H1 (cell line): ENCODE measurements at regions not wholly inside any gene's neighbourhood (a gene's known extent, or its start where the extent isn't known, plus 50 kb on each side); places are given as distances from the start of the nearest gene placed in this dataset.
"Not testable (repeated sequence)": the region's sequence is repeated elsewhere in the genome, so short reads cannot be mapped to it uniquely, and the experiment has no call there.

Experiments
- CTCF ChIA-PET: fragments of 300-600 bp; sonication (Branson Sonifier 250); formaldehyde crosslinking; loops from one replicate; lab custom pipeline; 2021; ENCODE audit not compliant: partially characterized antibody; lab: Charles Lee
- POLR2A ChIA-PET: fragments of 300-600 bp; sonication (Branson Sonifier 250); formaldehyde crosslinking; loops from one replicate; lab custom pipeline; 2021; ENCODE audit warnings: inconsistent platforms; ENCODE audit not compliant: partially characterized antibody; lab: Charles Lee
- DNase-seq, 2 experiments: peaks; one replicate each; pipeline versions ENCODE4 v3.0.0 to v3.0.0-alpha.2; 2010 to 2022; ENCODE audit warnings: low spot score in 2 of 2, low read depth in 1 of 2, mixed read lengths in 1 of 2
- FAIRE-seq: peaks from 2 replicates; lab custom pipeline; 2011; peaks lifted over from hg19 to GRCh38; lab: Jason Lieb, UNC
- H2AFZ ChIP-seq: 2 replicates; pipeline ENCODE4 v1.8.1; 2012; ENCODE audit warnings: low read length, inconsistent platforms
- H2AK5ac ChIP-seq: 2 replicates; pipeline ENCODE4 v1.6.1; 2013; ENCODE audit warnings: low read depth, low read length
- H2BK120ac ChIP-seq: replicated peaks from 2 replicates; pipeline ENCODE3; 2013; ENCODE audit warnings: low read depth, low read length, inconsistent platforms
- H2BK12ac ChIP-seq: 2 replicates; pipeline ENCODE4 v1.6.1; 2013; ENCODE audit warnings: low read depth, low read length
- H2BK15ac ChIP-seq: 2 replicates; pipeline ENCODE4 v1.6.1; 2013; ENCODE audit warnings: low read length
- H2BK20ac ChIP-seq: 2 replicates; pipeline ENCODE4 v1.6.1; 2013; ENCODE audit warnings: low read length
- H2BK5ac ChIP-seq: 2 replicates; pipeline ENCODE4 v1.6.1; 2013; ENCODE audit warnings: low read depth, low read length
- H3K14ac ChIP-seq: 2 replicates; pipeline ENCODE4 v1.6.1; 2013; ENCODE audit warnings: inconsistent platforms; ENCODE audit not compliant: insufficient read length
- H3K18ac ChIP-seq: 2 replicates; pipeline ENCODE4 v1.6.1; 2013; ENCODE audit warnings: low read length; ENCODE audit errors: extremely low read depth
- H3K23ac ChIP-seq: 2 replicates; pipeline ENCODE4 v1.6.1; 2013; ENCODE audit warnings: inconsistent platforms; ENCODE audit not compliant: insufficient read length
- H3K23me2 ChIP-seq: 2 replicates; pipeline ENCODE4 v1.6.1; 2013; ENCODE audit warnings: low read depth, low read length
- H3K27ac ChIP-seq: 2 replicates; pipeline ENCODE4 v1.6.1; 2011; ENCODE audit warnings: low read depth, low read length, inconsistent platforms
- H3K27me3 ChIP-seq, 4 experiments: replicated peaks in 1 of 4; 1 replicate in 1 of 4; 2 replicates in 3 of 4; pipeline versions ENCODE4 v1.6.1 to v1.8.1; 2011 to 2013; ENCODE audit warnings: low read length in 3 of 4, mild to moderate bottlenecking in 3 of 4, inconsistent platforms in 2 of 4, mixed read lengths in 2 of 4, moderate library complexity in 1 of 4; ENCODE audit not compliant: control insufficient read depth in 3 of 4, insufficient read depth in 3 of 4; ENCODE audit errors: extremely low read depth in 1 of 4
- H3K36me3 ChIP-seq, 4 experiments: 2 replicates each; pipeline versions ENCODE4 v1.6.1 to v1.8.1; 2011 to 2013; ENCODE audit warnings: mild to moderate bottlenecking in 4 of 4, low read length in 3 of 4, moderate library complexity in 2 of 4, control low read depth in 1 of 4, inconsistent platforms in 1 of 4; ENCODE audit not compliant: insufficient read depth in 4 of 4, control insufficient read depth in 2 of 4
- H3K4ac ChIP-seq: replicated peaks from 2 replicates; pipeline ENCODE3; 2013; ENCODE audit warnings: low read length, low read depth, mixed read lengths, inconsistent platforms; ENCODE audit not compliant: insufficient read length
- H3K4me1 ChIP-seq, 4 experiments: replicated peaks in 1 of 4; 1 replicate in 1 of 4; 2 replicates in 3 of 4; pipeline versions ENCODE4 v1.6.1 to v1.8.1; 2011 to 2013; ENCODE audit warnings: low read length in 3 of 4, inconsistent platforms in 2 of 4, mixed read lengths in 1 of 4; ENCODE audit not compliant: insufficient read depth in 4 of 4, control insufficient read depth in 3 of 4
- H3K4me2 ChIP-seq, 2 experiments: 2 replicates each; pipeline versions ENCODE4 v1.6.1 to v1.8.1; 2011 to 2013; ENCODE audit warnings: low read depth in 2 of 2, low read length in 2 of 2, control low read depth in 1 of 2, inconsistent platforms in 1 of 2, mild to moderate bottlenecking in 1 of 2; ENCODE audit not compliant: insufficient read depth in 1 of 2
- H3K4me3 ChIP-seq, 4 experiments: fragments of 200-600, 300-600 bp in 1 of 4; sonication (generic), shearing (Covaris generic), sonication (Bioruptor Twin) in 1 of 4; 2 replicates each; pipeline versions ENCODE4 v1.5.1 to v1.8.1; 2011 to 2016; ENCODE audit warnings: low read length in 4 of 4, low read depth in 3 of 4, control low read depth in 2 of 4, inconsistent platforms in 2 of 4, mild to moderate bottlenecking in 2 of 4, mixed read lengths in 1 of 4, moderate library complexity in 1 of 4; ENCODE audit not compliant: insufficient read depth in 2 of 4; ENCODE audit errors: extremely low read depth in 1 of 4
- H3K56ac ChIP-seq: replicated peaks from 2 replicates; pipeline ENCODE3; 2013; ENCODE audit warnings: low read depth, mild to moderate bottlenecking, mixed read lengths, low read length, inconsistent platforms; ENCODE audit not compliant: insufficient read length
- H3K79me1 ChIP-seq: 2 replicates; pipeline ENCODE4 v1.6.1; 2013; ENCODE audit warnings: low read depth, low read length, control low read depth
- H3K79me2 ChIP-seq, 2 experiments: 2 replicates each; pipeline versions ENCODE4 v1.6.1 to v1.8.1; 2012 to 2013; ENCODE audit warnings: low read length in 2 of 2, mild to moderate bottlenecking in 2 of 2, inconsistent platforms in 1 of 2; ENCODE audit not compliant: insufficient read depth in 2 of 2, control insufficient read depth in 1 of 2
- H3K9ac ChIP-seq, 4 experiments: replicated peaks in 1 of 4; 1 replicate in 1 of 4; 2 replicates in 3 of 4; pipeline versions ENCODE4 v1.6.1 to v1.8.1; 2011 to 2013; ENCODE audit warnings: low read depth in 3 of 4, low read length in 3 of 4, control low read depth in 2 of 4, mild to moderate bottlenecking in 2 of 4, moderate library complexity in 2 of 4, inconsistent platforms in 1 of 4; ENCODE audit errors: extremely low read depth in 1 of 4
- H3K9me3 ChIP-seq, 2 experiments: 2 replicates each; pipeline versions ENCODE4 v1.6.1 to v1.8.1; 2012 to 2013; ENCODE audit warnings: mild to moderate bottlenecking in 2 of 2, moderate library complexity in 2 of 2, control low read depth in 1 of 2, inconsistent platforms in 1 of 2, low read depth in 1 of 2, low read length in 1 of 2, mixed read lengths in 1 of 2; ENCODE audit not compliant: insufficient read depth in 2 of 2
- H4K20me1 ChIP-seq, 2 experiments: replicated peaks in 1 of 2; 2 replicates each; pipeline versions ENCODE3 to v1.8.1; 2011 to 2013; ENCODE audit warnings: inconsistent platforms in 2 of 2, low read length in 2 of 2, mild to moderate bottlenecking in 1 of 2; ENCODE audit not compliant: insufficient read depth in 2 of 2, control insufficient read depth in 1 of 2
- H4K5ac ChIP-seq: 2 replicates; pipeline ENCODE4 v1.6.1; 2013; ENCODE audit warnings: low read length, low read depth, mixed read lengths, inconsistent platforms; ENCODE audit not compliant: insufficient read length
- H4K8ac ChIP-seq: 2 replicates; pipeline ENCODE4 v1.8.0; 2013; ENCODE audit warnings: mild to moderate bottlenecking, moderate library complexity, low read length, inconsistent platforms; ENCODE audit not compliant: insufficient read depth; ENCODE audit errors: extremely low read depth
- H4K91ac ChIP-seq: replicated peaks from 2 replicates; pipeline ENCODE3; 2013; ENCODE audit warnings: low read length, mixed read lengths, inconsistent platforms; ENCODE audit not compliant: insufficient read length
- WGBS, 2 experiments: shearing (Covaris generic) in 1 of 2; methylation state at CpG; one replicate each; pipeline versions ENCODE4 v1.1.6 to v1.1.7; 2013 to 2015; ENCODE audit warnings: low lambda C conversion rate in 2 of 2, mixed read lengths in 2 of 2, inconsistent platforms in 1 of 2, low coverage in 1 of 2, missing lambda C conversion rate in 1 of 2; ENCODE audit not compliant: insufficient replicate concordance in 2 of 2, insufficient coverage in 1 of 2, insufficient read length in 1 of 2; ENCODE audit errors: extremely low coverage in 1 of 2, missing lambda C conversion rate in 1 of 2; 5-methylcytosine and 5-hydroxymethylcytosine counted together

- H3K4me1 ChIP-seq, H3K27me3 ChIP-seq, H3K9me3 ChIP-seq, H3K36me3 ChIP-seq, H3K27ac ChIP-seq, H3K79me1 ChIP-seq, H4K91ac ChIP-seq, H3K18ac ChIP-seq, FAIRE-seq, H3K4me2 ChIP-seq, H4K20me1 ChIP-seq, H2AFZ ChIP-seq, DNase-seq, H3K14ac ChIP-seq, H2BK15ac ChIP-seq, H2AK5ac ChIP-seq, H3K4ac ChIP-seq, H4K5ac ChIP-seq, H2BK12ac ChIP-seq, H3K9ac ChIP-seq, H2BK20ac ChIP-seq, POLR2A ChIA-PET, H3K79me2 ChIP-seq, H4K8ac ChIP-seq, H3K4me3 ChIP-seq, H2BK120ac ChIP-seq, H2BK5ac ChIP-seq, H3K23ac ChIP-seq, H3K23me2 ChIP-seq, H3K56ac ChIP-seq: not testable (repeated sequence)
- CTCF ChIA-PET, result interaction anchor here (0.7 to 1.5 kb wide), 4 partner anchors 19 to 431 kb away, joined by 3 to 4 read pairs (median 3); no protein-coding TSS in a partner anchor
- 90% methylated on average over 2 of the region's 2 CpGs; no CpG with 5 or more reads in 1 of the 2 experiments for WGBS, 2 experiments
Observed at GRCh38 chr14:40008345-40008744, 576.1 kb upstream of the FBXO33 start.
